Neural progenitor cell (in vitro differentiated cells): ENCODE measurements at regions not wholly inside any gene's neighbourhood (a gene's known extent, or its start where the extent isn't known, plus 50 kb on each side); places are given as distances from the start of the nearest gene placed in this dataset.

ENCODE experiments used
- DNase-seq: peaks from one replicate; pipeline ENCODE4 v3.0.0-alpha.2; 2016; ENCODE audit warnings: low spot score
- H2AFZ ChIP-seq: fragments of 200-600 bp; sonication (generic); replicated peaks from 2 replicates; pipeline ENCODE4 v1.6.1; 2016; ENCODE audit warnings: antibody characterized with exemption
- H3F3A ChIP-seq: fragments of 200-600 bp; sonication (generic); 2 replicates; pipeline ENCODE4 v1.6.1; 2016; ENCODE audit warnings: antibody characterized with exemption, low read depth
- H3K27ac ChIP-seq: fragments of 200-600 bp; sonication (generic); 2 replicates; pipeline ENCODE4 v1.5.1; 2016; ENCODE audit warnings: mild to moderate bottlenecking
- H3K27me3 ChIP-seq: fragments of 200-600 bp; sonication (generic); 2 replicates; pipeline ENCODE4 v1.6.1; 2016; ENCODE audit warnings: mild to moderate bottlenecking, moderate library complexity
- H3K36me3 ChIP-seq: fragments of 200-600 bp; sonication (generic); 2 replicates; pipeline ENCODE4 v1.5.1; 2016
- H3K4me1 ChIP-seq: fragments of 200-600 bp; sonication (generic); 2 replicates; pipeline ENCODE4 v1.6.1; 2016; ENCODE audit warnings: mixed run types
- H3K4me2 ChIP-seq: fragments of 200-600 bp; sonication (generic); 2 replicates; pipeline ENCODE4 v1.6.1; 2016
- H3K4me3 ChIP-seq: fragments of 200-600 bp; sonication (generic); 2 replicates; pipeline ENCODE4 v1.5.1; 2016
- H3K79me2 ChIP-seq: fragments of 200-600 bp; sonication (generic); 2 replicates; pipeline ENCODE4 v1.6.1; 2016; ENCODE audit warnings: low read depth
- H3K9ac ChIP-seq: fragments of 200-600 bp; sonication (generic); 2 replicates; pipeline ENCODE4 v1.6.1; 2016
- H3K9me3 ChIP-seq: fragments of 200-600 bp; sonication (generic); 2 replicates; pipeline ENCODE4 v1.5.1; 2016; ENCODE audit warnings: low read depth
- H4K20me1 ChIP-seq: fragments of 200-600 bp; sonication (generic); 2 replicates; pipeline ENCODE4 v1.6.1; 2016; ENCODE audit warnings: low read depth
- H3K27ac Mint-ChIP-seq: 3 replicates; pipeline ENCODE4 v1.8.0; 2021; ENCODE audit warnings: mixed read lengths
- H3K27me3 Mint-ChIP-seq: 2 replicates; pipeline ENCODE4 v1.8.0; 2022; ENCODE audit warnings: low read depth, mild to moderate bottlenecking, inconsistent platforms, moderate library complexity, mixed read lengths; ENCODE audit not compliant: insufficient read depth
- H3K36me3 Mint-ChIP-seq: 3 replicates; pipeline ENCODE4 v1.8.0; 2021; ENCODE audit warnings: mixed read lengths
- H3K4me1 Mint-ChIP-seq: 3 replicates; pipeline ENCODE4 v1.8.0; 2021; ENCODE audit warnings: mixed read lengths
- H3K4me3 Mint-ChIP-seq: 3 replicates; pipeline ENCODE4 v1.8.0; 2021; ENCODE audit warnings: mild to moderate bottlenecking, moderate library complexity, mixed read lengths
- H3K9me3 Mint-ChIP-seq: 3 replicates; pipeline ENCODE4 v1.8.0; 2020; ENCODE audit warnings: mixed read lengths
- CTCF ChIP-seq: fragments of 200-600 bp; sonication (generic); IDR thresholded peaks from 2 replicates; pipeline ENCODE4 v1.5.1; 2017; ENCODE audit warnings: antibody characterized with exemption, mild to moderate bottlenecking
- EZH2 ChIP-seq: fragments of 200-600 bp; sonication (generic); IDR thresholded peaks from 2 replicates; pipeline ENCODE4 v1.6.1; 2017; ENCODE audit warnings: antibody characterized with exemption, mild to moderate bottlenecking, moderate library complexity
- EZH2phosphoT487 ChIP-seq: fragments of 200-600 bp; sonication (generic); IDR thresholded peaks from 2 replicates; pipeline ENCODE4 v1.6.1; 2017; ENCODE audit warnings: antibody characterized with exemption

GRCh38 chr12:65666876-65667275 lies 157.4 kb upstream of the HMGA2 start:
- Mint-ChIP-seq H3K27me3 (peaks cover 3% of the 10 kb centered on the region), H3K27ac (no peak overlapping the region), H3K4me3 (no peak overlapping the region), H3K9me3 (peaks cover 14% of the 10 kb centered on the region), H3K36me3 (no peaks in the 10 kb centered on the region), H3K4me1 (peaks cover 2% of the 10 kb centered on the region)
- Histone ChIP-seq H3K4me3 (no peak overlapping the region), H3F3A (no peaks in the 10 kb centered on the region), H3K9me3 (no peaks in the 10 kb centered on the region), H3K4me2 (peak overlapping the region; percentile 7), H3K79me2 (no peaks in the 10 kb centered on the region), H3K27ac (peak overlapping the region; percentile 2), H3K36me3 (no peaks in the 10 kb centered on the region), H3K9ac (no peak overlapping the region), H3K27me3 (no peaks in the 10 kb centered on the region), H3K4me1 (peaks cover 21% of the 10 kb centered on the region), H2AFZ (no peak overlapping the region), H4K20me1 (no peaks in the 10 kb centered on the region)
- no peak for DNase-seq
- TF ChIP-seq EZH2: no peak
- no peak for TF ChIP-seq CTCF
- TF ChIP-seq EZH2phosphoT487: no peak

GRCh38 chr12:65667932-65668331 lies 156.4 kb upstream of the HMGA2 start:
- Histone ChIP-seq H4K20me1 (no peaks in the 10 kb centered on the region), H3F3A (no peaks in the 10 kb centered on the region), H3K4me2 (peak overlapping the region; percentile 7), H3K4me3 (no peak overlapping the region), H3K27me3 (no peaks in the 10 kb centered on the region), H2AFZ (peak overlapping the region; percentile 19), H3K36me3 (no peaks in the 10 kb centered on the region), H3K4me1 (peaks cover 21% of the 10 kb centered on the region), H3K27ac (peak overlapping the region; percentile 2), H3K79me2 (no peaks in the 10 kb centered on the region), H3K9ac (no peak overlapping the region), H3K9me3 (no peaks in the 10 kb centered on the region)
- peaks cover 14% of the 10 kb centered on the region for H3K9me3 Mint-ChIP-seq
- no peak for TF ChIP-seq EZH2
- TF ChIP-seq CTCF: no peak
- DNase-seq: no peak
- no peak overlapping the region for H3K4me3 Mint-ChIP-seq
- no peak overlapping the region for H3K27ac Mint-ChIP-seq
- peaks cover 2% of the 10 kb centered on the region for H3K4me1 Mint-ChIP-seq
- no peaks in the 10 kb centered on the region for H3K36me3 Mint-ChIP-seq
- peaks cover 3% of the 10 kb centered on the region for H3K27me3 Mint-ChIP-seq

GRCh38 chr12:65668981-65669695 lies 155.1 kb upstream of the HMGA2 start:
- no peaks in the 10 kb centered on the region for H3K9me3 ChIP-seq
- H3K36me3 ChIP-seq: no peaks in the 10 kb centered on the region
- no peak overlapping the region for H3K9ac ChIP-seq
- H3K4me2 ChIP-seq: no peak overlapping the region
- no peak for DNase-seq
- no peaks in the 10 kb centered on the region for H3F3A ChIP-seq
- H3K27ac Mint-ChIP-seq: no peak overlapping the region
- H2AFZ ChIP-seq: no peak overlapping the region
- H3K4me1 ChIP-seq: peaks cover 21% of the 10 kb centered on the region
- H3K4me3 ChIP-seq: no peak overlapping the region
- no peaks in the 10 kb centered on the region for H4K20me1 ChIP-seq
- no peaks in the 10 kb centered on the region for H3K36me3 Mint-ChIP-seq
- H3K9me3 Mint-ChIP-seq: peaks cover 8% of the 10 kb centered on the region
- H3K27me3 ChIP-seq: no peaks in the 10 kb centered on the region
- peaks cover 2% of the 10 kb centered on the region for H3K4me1 Mint-ChIP-seq
- no peak overlapping the region for H3K27ac ChIP-seq
- no peak for TF ChIP-seq EZH2phosphoT487
- no peak for TF ChIP-seq EZH2
- no peak for TF ChIP-seq CTCF
- H3K79me2 ChIP-seq: no peaks in the 10 kb centered on the region
- H3K27me3 Mint-ChIP-seq: peaks cover 3% of the 10 kb centered on the region
- H3K4me3 Mint-ChIP-seq: no peak overlapping the region
